Body of pancreas (tissue), 4 donors: ENCODE measurements at regions not wholly inside any gene's neighbourhood (a gene's known extent, or its start where the extent isn't known, plus 50 kb on each side); places are given as distances from the start of the nearest gene placed in this dataset.

Experiments used
- CTCF ChIP-seq, 7 experiments: fragments of 450-650 bp in 4 of 7; fragments of 200-600 bp in 3 of 7; sonication (generic) in 3 of 7; IDR thresholded peaks; one replicate each; pipeline ENCODE4 v1.5.1; 2016 to 2019; ENCODE audit warnings: antibody characterized with exemption in 7 of 7
- POLR2A ChIP-seq, 3 donors: fragments of 450-650 bp; IDR thresholded peaks; one replicate each; pipeline ENCODE4 v1.6.1; 2016; ENCODE audit warnings: antibody characterized with exemption in 3 of 3, mild to moderate bottlenecking in 2 of 3

- TF ChIP-seq CTCF (IDR thresholded peaks at IDR 0.05) = no peak
- TF ChIP-seq POLR2A (IDR thresholded peaks at IDR 0.05) = no peak
Observed at GRCh38 chr3:56927855-56928254, 126.1 kb upstream of the ARHGEF3 start.
